ENCODE measurements at regions not wholly inside any gene's neighbourhood (a gene's known extent, or its start where the extent isn't known, plus 50 kb on each side); places are given as distances from the start of the nearest gene placed in this dataset.

DNA sequence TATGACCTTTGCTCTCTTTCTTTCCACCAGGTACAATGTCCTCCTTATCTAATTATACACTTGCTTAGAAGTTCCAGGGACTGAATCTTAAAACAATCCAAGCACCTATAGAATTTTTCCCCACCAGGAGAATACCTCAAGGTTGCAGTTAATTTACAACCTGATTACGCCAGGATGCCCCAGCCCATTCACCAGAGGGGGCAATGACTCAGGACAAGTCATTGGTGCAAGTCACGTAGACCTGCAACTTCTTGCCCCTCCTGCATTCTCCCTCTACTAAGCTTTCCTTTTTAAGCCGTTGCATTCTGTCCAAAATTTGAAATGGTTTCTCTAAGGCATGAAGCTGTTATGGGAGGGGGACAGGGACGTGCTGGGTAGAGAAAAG, 111.1 kb upstream of the SCAF11 start:
- TF ChIP-seq, protein P1, sequence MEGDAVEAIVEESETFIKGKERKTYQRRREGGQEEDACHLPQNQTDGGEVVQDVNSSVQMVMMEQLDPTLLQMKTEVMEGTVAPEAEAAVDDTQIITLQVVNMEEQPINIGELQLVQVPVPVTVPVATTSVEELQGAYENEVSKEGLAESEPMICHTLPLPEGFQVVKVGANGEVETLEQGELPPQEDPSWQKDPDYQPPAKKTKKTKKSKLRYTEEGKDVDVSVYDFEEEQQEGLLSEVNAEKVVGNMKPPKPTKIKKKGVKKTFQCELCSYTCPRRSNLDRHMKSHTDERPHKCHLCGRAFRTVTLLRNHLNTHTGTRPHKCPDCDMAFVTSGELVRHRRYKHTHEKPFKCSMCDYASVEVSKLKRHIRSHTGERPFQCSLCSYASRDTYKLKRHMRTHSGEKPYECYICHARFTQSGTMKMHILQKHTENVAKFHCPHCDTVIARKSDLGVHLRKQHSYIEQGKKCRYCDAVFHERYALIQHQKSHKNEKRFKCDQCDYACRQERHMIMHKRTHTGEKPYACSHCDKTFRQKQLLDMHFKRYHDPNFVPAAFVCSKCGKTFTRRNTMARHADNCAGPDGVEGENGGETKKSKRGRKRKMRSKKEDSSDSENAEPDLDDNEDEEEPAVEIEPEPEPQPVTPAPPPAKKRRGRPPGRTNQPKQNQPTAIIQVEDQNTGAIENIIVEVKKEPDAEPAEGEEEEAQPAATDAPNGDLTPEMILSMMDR (IDR thresholded peaks at IDR 0.05): no peak
- TF ChIP-seq POLR2A (IDR thresholded peaks at IDR 0.05): no peak
